Panc1 (cell line): ENCODE measurements at regions not wholly inside any gene's neighbourhood (a gene's known extent, or its start where the extent isn't known, plus 50 kb on each side); places are given as distances from the start of the nearest gene placed in this dataset.

Source experiments
- ATAC-seq: fragments of 200-7000 bp; cut with Tn5 transposase; 2 replicates; pipeline ENCODE4 v1.9.1; 2020; ENCODE audit warnings: mild to moderate bottlenecking, moderate library complexity
- BruUV-seq: library from RNA; stranded (reverse); fragments of 400-500 nt; replicated peaks from 2 replicates; lab custom pipeline; 2021; lab: Mats Ljungman, UMichigan
- CTCF ChIA-PET: fragments of 300-600 bp; sonication (Branson Sonifier 250); formaldehyde crosslinking; loops from one replicate; lab custom pipeline; 2022; ENCODE audit warnings: antibody characterized with exemption; lab: Charles Lee
- POLR2A ChIA-PET: fragments of 300-600 bp; sonication (Branson Sonifier 250); formaldehyde crosslinking; loops from one replicate; lab custom pipeline; 2022; ENCODE audit warnings: antibody characterized with exemption; lab: Charles Lee
- DNase-seq: peaks from one replicate; pipeline ENCODE4 v3.0.0-alpha.2; 2010; ENCODE audit warnings: low read depth, low spot score
- H3K27ac ChIP-seq: 2 replicates; pipeline ENCODE4 v1.5.1; 2011; ENCODE audit warnings: mild to moderate bottlenecking, low read length, inconsistent platforms
- H3K27me3 ChIP-seq: fragments of 200-500 bp; sonication (Bioruptor generic); 2 replicates; pipeline ENCODE4 v1.6.0; 2014; ENCODE audit warnings: low read length, inconsistent platforms; ENCODE audit not compliant: control insufficient read depth, insufficient read depth
- H3K36me3 ChIP-seq: fragments of 200-500 bp; sonication (Bioruptor generic); 2 replicates; pipeline ENCODE4 v1.5.1; 2014; ENCODE audit warnings: inconsistent platforms, mild to moderate bottlenecking, low read length, moderate library complexity; ENCODE audit not compliant: control insufficient read depth, insufficient read depth
- H3K4me1 ChIP-seq: 2 replicates; pipeline ENCODE4 v1.5.1; 2011; ENCODE audit warnings: inconsistent platforms, mild to moderate bottlenecking, low read length, moderate library complexity; ENCODE audit not compliant: control insufficient read depth, insufficient read depth
- H3K4me3 ChIP-seq, 2 experiments: 2 replicates each; pipeline ENCODE4 v1.5.1; 2011 to 2012; ENCODE audit warnings: low read depth in 2 of 2, low read length in 2 of 2, mild to moderate bottlenecking in 2 of 2, inconsistent platforms in 1 of 2, moderate library complexity in 1 of 2
- H3K9me3 ChIP-seq: fragments of 200-500 bp; sonication (Bioruptor generic); 2 replicates; pipeline ENCODE4 v1.5.1; 2014; ENCODE audit warnings: low read depth, mild to moderate bottlenecking, inconsistent platforms, low read length, moderate library complexity; ENCODE audit not compliant: control insufficient read depth, insufficient read depth
- CTCF ChIP-seq: fragments of 450-650 bp; IDR thresholded peaks from 2 replicates; pipeline ENCODE4 v1.5.1; 2017; ENCODE audit warnings: mild to moderate bottlenecking
- POLR2AphosphoS5 ChIP-seq: IDR thresholded peaks from 2 replicates; pipeline ENCODE4 v1.6.1; 2012; ENCODE audit warnings: mild to moderate bottlenecking, low read depth, low read length, moderate library complexity
- REST ChIP-seq, 2 experiments: IDR thresholded peaks; 2 replicates each; pipeline ENCODE4 v1.6.1; 2011 to 2012; ENCODE audit warnings: low read depth in 2 of 2, control low read depth in 1 of 2, low read length in 1 of 2, mild to moderate bottlenecking in 1 of 2, moderate library complexity in 1 of 2; ENCODE audit not compliant: insufficient read depth in 1 of 2
- SIN3A ChIP-seq: IDR thresholded peaks from 2 replicates; pipeline ENCODE4 v1.6.1; 2012; ENCODE audit warnings: low read depth, mild to moderate bottlenecking, low read length, moderate library complexity, borderline replicate concordance; ENCODE audit not compliant: insufficient read depth
- TCF7L2 ChIP-seq: IDR thresholded peaks from 2 replicates; pipeline ENCODE4 v1.6.1; 2011; ENCODE audit warnings: mild to moderate bottlenecking, low read depth, low read length, inconsistent platforms
- in situ Hi-C: cut with HindIII; loops from 2 replicates; pipeline ENCODE4 v1.10.0; 2016; ENCODE audit warnings: low sequenced_read_pairs, low pct_unique_long_range_greater_than_20kb
- intact Hi-C: fragments of 100-400 bp; cut with micrococcal nuclease; formaldehyde crosslinking; loops from one replicate; pipeline ENCODE4 v1.10.0; 2022; ENCODE audit not compliant: unreplicated experiment

- POLR2A ChIA-PET: no interaction called here
These were observed 207.5 kb upstream of the ADAMTS9 start for GRCh38 chr3:64895106-64895990.

GRCh38 chr3:64894006-64894405 is 206.2 kb upstream of the ADAMTS9 start:
- Histone ChIP-seq H3K27me3 (no peaks in the 10 kb centered on the region), H3K9me3 (no peaks in the 10 kb centered on the region), H3K27ac (no peak overlapping the region), H3K36me3 (no peaks in the 10 kb centered on the region), H3K4me1 (no peaks in the 10 kb centered on the region), H3K4me3 (no peak overlapping the region)
- intact Hi-C loops: no loop called here
- no TSS peak for BruUV-seq
- in situ Hi-C loops: no loop called here
- no peak for ATAC-seq
- TF ChIP-seq SIN3A (no peak), REST (IDR thresholded peaks at IDR 0.05; ENCODE audit: insufficient read depth in 1 of 2, low read depth in 2 of 2, low read length in 1 of 2) (no peak), TCF7L2 (no peak), CTCF (no peak), POLR2AphosphoS5 (no peak)
- ChIA-PET POLR2A (no interaction called here), CTCF (no interaction called here)
- no peak for DNase-seq

More at GRCh38 chr3:64895106-64895990, 207.5 kb upstream of the ADAMTS9 start:
- ATAC-seq (no peak), DNase-seq (no peak)
- TF ChIP-seq POLR2AphosphoS5 (no peak), REST (IDR thresholded peaks at IDR 0.05; ENCODE audit: insufficient read depth in 1 of 2, low read depth in 2 of 2, low read length in 1 of 2) (no peak), CTCF (no peak), SIN3A (no peak), TCF7L2 (no peak)
- Histone ChIP-seq H3K27ac (no peak overlapping the region), H3K27me3 (no peaks in the 10 kb centered on the region), H3K4me3 (no peak overlapping the region), H3K36me3 (no peaks in the 10 kb centered on the region), H3K9me3 (no peaks in the 10 kb centered on the region), H3K4me1 (no peaks in the 10 kb centered on the region)
- intact Hi-C loops (no loop called here), in situ Hi-C loops (no loop called here)
- BruUV-seq: no TSS peak
- CTCF ChIA-PET: no interaction called here
